ENCODE measurements at regions not wholly inside any gene's neighbourhood (a gene's known extent, or its start where the extent isn't known, plus 50 kb on each side); places are given as distances from the start of the nearest gene placed in this dataset.

DNA sequence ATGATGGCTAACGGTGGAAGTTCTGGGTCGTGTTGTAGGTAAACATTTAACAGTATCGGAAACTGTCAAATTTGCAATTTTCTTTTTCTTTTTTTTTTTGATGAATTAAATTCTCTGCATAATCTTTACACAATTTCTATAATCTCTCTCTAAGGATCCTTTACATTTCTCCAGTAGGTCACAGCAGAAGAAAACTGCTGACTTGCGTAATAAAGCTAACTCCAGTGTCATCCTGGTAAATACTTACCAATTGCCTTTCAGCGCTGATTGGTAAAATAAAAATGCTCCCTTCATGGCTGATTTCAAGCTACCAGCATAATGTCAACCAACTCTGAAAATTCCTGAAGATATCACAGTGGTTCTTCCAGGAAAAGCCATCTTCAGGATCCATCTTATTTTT, 510.5 kb upstream of the ATXN8OS start:
- TF ChIP-seq NRF1 (IDR thresholded peaks at IDR 0.05; ENCODE audit: low read depth, low read length) (no peak), ELF1 (IDR thresholded peaks at IDR 0.05) (no peak), TEAD4 (IDR thresholded peaks at IDR 0.05; ENCODE audit: borderline replicate concordance, insufficient read depth) (no peak), RAD21 (IDR thresholded peaks at IDR 0.05; ENCODE audit: low read length) (no peak), TCF12 (IDR thresholded peaks at IDR 0.05) (no peak), POLR2AphosphoS5 (IDR thresholded peaks at IDR 0.05; ENCODE audit: low read depth, low read length) (no peak), EP300 (IDR thresholded peaks at IDR 0.05; ENCODE audit: borderline replicate concordance in 1 of 2, low read depth in 1 of 2, low read length in 1 of 2) (no peak)
- TF ChIP-seq, protein P1, sequence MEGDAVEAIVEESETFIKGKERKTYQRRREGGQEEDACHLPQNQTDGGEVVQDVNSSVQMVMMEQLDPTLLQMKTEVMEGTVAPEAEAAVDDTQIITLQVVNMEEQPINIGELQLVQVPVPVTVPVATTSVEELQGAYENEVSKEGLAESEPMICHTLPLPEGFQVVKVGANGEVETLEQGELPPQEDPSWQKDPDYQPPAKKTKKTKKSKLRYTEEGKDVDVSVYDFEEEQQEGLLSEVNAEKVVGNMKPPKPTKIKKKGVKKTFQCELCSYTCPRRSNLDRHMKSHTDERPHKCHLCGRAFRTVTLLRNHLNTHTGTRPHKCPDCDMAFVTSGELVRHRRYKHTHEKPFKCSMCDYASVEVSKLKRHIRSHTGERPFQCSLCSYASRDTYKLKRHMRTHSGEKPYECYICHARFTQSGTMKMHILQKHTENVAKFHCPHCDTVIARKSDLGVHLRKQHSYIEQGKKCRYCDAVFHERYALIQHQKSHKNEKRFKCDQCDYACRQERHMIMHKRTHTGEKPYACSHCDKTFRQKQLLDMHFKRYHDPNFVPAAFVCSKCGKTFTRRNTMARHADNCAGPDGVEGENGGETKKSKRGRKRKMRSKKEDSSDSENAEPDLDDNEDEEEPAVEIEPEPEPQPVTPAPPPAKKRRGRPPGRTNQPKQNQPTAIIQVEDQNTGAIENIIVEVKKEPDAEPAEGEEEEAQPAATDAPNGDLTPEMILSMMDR (IDR thresholded peaks at IDR 0.05), result no peak
- TF ChIP-seq, protein P2, sequence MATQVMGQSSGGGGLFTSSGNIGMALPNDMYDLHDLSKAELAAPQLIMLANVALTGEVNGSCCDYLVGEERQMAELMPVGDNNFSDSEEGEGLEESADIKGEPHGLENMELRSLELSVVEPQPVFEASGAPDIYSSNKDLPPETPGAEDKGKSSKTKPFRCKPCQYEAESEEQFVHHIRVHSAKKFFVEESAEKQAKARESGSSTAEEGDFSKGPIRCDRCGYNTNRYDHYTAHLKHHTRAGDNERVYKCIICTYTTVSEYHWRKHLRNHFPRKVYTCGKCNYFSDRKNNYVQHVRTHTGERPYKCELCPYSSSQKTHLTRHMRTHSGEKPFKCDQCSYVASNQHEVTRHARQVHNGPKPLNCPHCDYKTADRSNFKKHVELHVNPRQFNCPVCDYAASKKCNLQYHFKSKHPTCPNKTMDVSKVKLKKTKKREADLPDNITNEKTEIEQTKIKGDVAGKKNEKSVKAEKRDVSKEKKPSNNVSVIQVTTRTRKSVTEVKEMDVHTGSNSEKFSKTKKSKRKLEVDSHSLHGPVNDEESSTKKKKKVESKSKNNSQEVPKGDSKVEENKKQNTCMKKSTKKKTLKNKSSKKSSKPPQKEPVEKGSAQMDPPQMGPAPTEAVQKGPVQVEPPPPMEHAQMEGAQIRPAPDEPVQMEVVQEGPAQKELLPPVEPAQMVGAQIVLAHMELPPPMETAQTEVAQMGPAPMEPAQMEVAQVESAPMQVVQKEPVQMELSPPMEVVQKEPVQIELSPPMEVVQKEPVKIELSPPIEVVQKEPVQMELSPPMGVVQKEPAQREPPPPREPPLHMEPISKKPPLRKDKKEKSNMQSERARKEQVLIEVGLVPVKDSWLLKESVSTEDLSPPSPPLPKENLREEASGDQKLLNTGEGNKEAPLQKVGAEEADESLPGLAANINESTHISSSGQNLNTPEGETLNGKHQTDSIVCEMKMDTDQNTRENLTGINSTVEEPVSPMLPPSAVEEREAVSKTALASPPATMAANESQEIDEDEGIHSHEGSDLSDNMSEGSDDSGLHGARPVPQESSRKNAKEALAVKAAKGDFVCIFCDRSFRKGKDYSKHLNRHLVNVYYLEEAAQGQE (IDR thresholded peaks at IDR 0.05; ENCODE audit: low read depth, low read length), result no peak
- TF ChIP-seq, protein P3, sequence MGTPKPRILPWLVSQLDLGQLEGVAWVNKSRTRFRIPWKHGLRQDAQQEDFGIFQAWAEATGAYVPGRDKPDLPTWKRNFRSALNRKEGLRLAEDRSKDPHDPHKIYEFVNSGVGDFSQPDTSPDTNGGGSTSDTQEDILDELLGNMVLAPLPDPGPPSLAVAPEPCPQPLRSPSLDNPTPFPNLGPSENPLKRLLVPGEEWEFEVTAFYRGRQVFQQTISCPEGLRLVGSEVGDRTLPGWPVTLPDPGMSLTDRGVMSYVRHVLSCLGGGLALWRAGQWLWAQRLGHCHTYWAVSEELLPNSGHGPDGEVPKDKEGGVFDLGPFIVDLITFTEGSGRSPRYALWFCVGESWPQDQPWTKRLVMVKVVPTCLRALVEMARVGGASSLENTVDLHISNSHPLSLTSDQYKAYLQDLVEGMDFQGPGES (IDR thresholded peaks at IDR 0.05; ENCODE audit: low read depth, low read length), result no peak
- TF ChIP-seq, protein P4, sequence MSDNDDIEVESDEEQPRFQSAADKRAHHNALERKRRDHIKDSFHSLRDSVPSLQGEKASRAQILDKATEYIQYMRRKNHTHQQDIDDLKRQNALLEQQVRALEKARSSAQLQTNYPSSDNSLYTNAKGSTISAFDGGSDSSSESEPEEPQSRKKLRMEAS (IDR thresholded peaks at IDR 0.05; ENCODE audit: low read depth), result no peak

Data from SK-N-SH (cell line).